Gastroesophageal sphincter (tissue), 3 donors: ENCODE measurements at regions not wholly inside any gene's neighbourhood (a gene's known extent, or its start where the extent isn't known, plus 50 kb on each side); places are given as distances from the start of the nearest gene placed in this dataset.

Experiments
- CTCF ChIP-seq, 4 experiments: fragments of 200-600 bp in 2 of 4; fragments of 450-650 bp in 2 of 4; sonication (generic) in 1 of 4; IDR thresholded peaks; one replicate each; pipeline ENCODE4 v1.5.1; 2017 to 2019; ENCODE audit warnings: antibody characterized with exemption in 4 of 4, mild to moderate bottlenecking in 2 of 4, moderate library complexity in 2 of 4
- POLR2AphosphoS5 ChIP-seq: sonication (generic); formaldehyde crosslinking; IDR thresholded peaks from one replicate; pipeline ENCODE4 v1.6.1; 2017; ENCODE audit warnings: antibody characterized with exemption

- TF ChIP-seq CTCF (IDR thresholded peaks at IDR 0.05): no peak
- no peak for TF ChIP-seq POLR2AphosphoS5
These were observed 103.9 kb upstream of the AKAP13 start for GRCh38 chr15:85276508-85276907.
